Right atrium auricular region (tissue), 2 donors: ENCODE measurements at regions not wholly inside any gene's neighbourhood (a gene's known extent, or its start where the extent isn't known, plus 50 kb on each side); places are given as distances from the start of the nearest gene placed in this dataset.

ENCODE experiments used
- DNase-seq: peaks from one replicate; pipeline ENCODE4 v3.0.0-alpha.2; 2019; ENCODE audit warnings: low spot score
- H3K27ac ChIP-seq, 2 donors: fragments of 200-600 bp; sonication (generic); 1 replicate in 1 of 2; 2 replicates in 1 of 2; pipeline ENCODE4 v1.5.1; 2016 to 2019
- H3K27me3 ChIP-seq, 2 donors: fragments of 200-600 bp; sonication (generic); one replicate each; pipeline versions ENCODE4 v1.5.1 to v1.6.0; 2017 to 2019
- H3K36me3 ChIP-seq: fragments of 200-600 bp; sonication (generic); one replicate; pipeline ENCODE4 v1.5.1; 2016
- H3K4me1 ChIP-seq, 2 donors: fragments of 200-600 bp; sonication (generic); one replicate each; pipeline versions ENCODE4 v1.5.1 to v1.6.0; 2017 to 2019
- H3K4me3 ChIP-seq, 2 donors: fragments of 200-600 bp; sonication (generic); 1 replicate in 1 of 2; 2 replicates in 1 of 2; pipeline ENCODE4 v1.5.1; 2017 to 2019; ENCODE audit warnings: mild to moderate bottlenecking in 1 of 2, moderate library complexity in 1 of 2
- H3K9me3 ChIP-seq, 2 donors: fragments of 200-600 bp; sonication (generic); one replicate each; pipeline ENCODE4 v1.5.1; 2019
- CTCF ChIP-seq, 2 donors: fragments of 200-600 bp; sonication (generic); IDR thresholded peaks; one replicate each; pipeline ENCODE4 v1.5.1; 2019; ENCODE audit warnings: antibody characterized with exemption in 2 of 2

DNA sequence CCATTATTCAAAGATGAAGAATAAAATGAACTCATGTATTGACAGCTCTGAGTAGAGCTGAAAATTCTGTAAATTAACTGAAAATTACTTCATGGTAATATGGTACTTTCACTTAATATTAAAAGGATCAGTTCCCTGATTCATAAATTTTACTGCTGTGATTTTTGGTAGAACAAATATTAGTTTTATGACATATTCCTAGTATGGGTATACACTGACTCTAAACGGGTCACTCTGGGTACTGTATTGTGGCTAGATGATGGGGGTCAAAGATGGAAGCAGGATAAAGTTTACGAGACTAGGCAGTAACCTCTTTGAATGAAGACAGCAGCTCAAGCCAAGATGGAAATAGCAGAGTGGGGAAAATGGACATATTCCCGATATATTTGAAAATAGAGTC lies 135.5 kb downstream of the NUAK1 start:
- TF ChIP-seq CTCF (IDR thresholded peaks at IDR 0.05) = no peak
- Histone ChIP-seq H3K4me3 (no peak overlapping the region), H3K27me3 (no peaks in the 10 kb centered on the region), H3K4me1 (peaks cover 0 to 4% of the 10 kb centered on the region in 2 donors), H3K9me3 (no peaks in the 10 kb centered on the region), H3K36me3 (no peaks in the 10 kb centered on the region), H3K27ac (no peak overlapping the region)
- DNase-seq = no peak

- Histone ChIP-seq H3K4me1 (peaks cover 0 to 4% of the 10 kb centered on the region in 2 donors), H3K4me3 (no peak overlapping the region), H3K36me3 (no peaks in the 10 kb centered on the region), H3K9me3 (no peaks in the 10 kb centered on the region), H3K27ac (no peak overlapping the region), H3K27me3 (no peaks in the 10 kb centered on the region)
- no peak for DNase-seq
- no peak for TF ChIP-seq CTCF (IDR thresholded peaks at IDR 0.05)
Measured at GRCh38 chr12:106004289-106004688, 134.5 kb downstream of the NUAK1 start.

GRCh38 chr12:106006382-106006781 lies 132.4 kb downstream of the NUAK1 start:
- Histone ChIP-seq H3K27ac (no peak overlapping the region), H3K4me3 (no peak overlapping the region), H3K27me3 (no peaks in the 10 kb centered on the region), H3K9me3 (no peaks in the 10 kb centered on the region), H3K36me3 (no peaks in the 10 kb centered on the region), H3K4me1 (peaks cover 0 to 4% of the 10 kb centered on the region in 2 donors)
- TF ChIP-seq CTCF (IDR thresholded peaks at IDR 0.05) = no peak
- no peak for DNase-seq

- DNase-seq = no peak
- Histone ChIP-seq H3K4me3 (no peak overlapping the region), H3K4me1 (peaks cover 0 to 4% of the 10 kb centered on the region in 2 donors), H3K9me3 (no peaks in the 10 kb centered on the region), H3K27ac (no peak overlapping the region), H3K27me3 (no peaks in the 10 kb centered on the region), H3K36me3 (no peaks in the 10 kb centered on the region)
- TF ChIP-seq CTCF (IDR thresholded peaks at IDR 0.05) = no peak
Measured at GRCh38 chr12:106006940-106007339, 131.8 kb downstream of the NUAK1 start.

- H3K9me3 ChIP-seq = no peaks in the 10 kb centered on the region
- H3K4me3 ChIP-seq = no peak overlapping the region
- DNase-seq = no peak
- TF ChIP-seq CTCF (IDR thresholded peaks at IDR 0.05) = no peak
- H3K27ac ChIP-seq = no peak overlapping the region
- peaks cover 0 to 4% of the 10 kb centered on the region in 2 donors for H3K4me1 ChIP-seq
- H3K27me3 ChIP-seq = no peaks in the 10 kb centered on the region
- no peaks in the 10 kb centered on the region for H3K36me3 ChIP-seq
Measured at GRCh38 chr12:106010741-106011140, 128.0 kb downstream of the NUAK1 start.
